Skeletal muscle tissue (tissue), 3 donors: ENCODE measurements at regions not wholly inside any gene's neighbourhood (a gene's known extent, or its start where the extent isn't known, plus 50 kb on each side); places are given as distances from the start of the nearest gene placed in this dataset.

Experiments
- H3K27ac ChIP-seq: one replicate; pipeline ENCODE4 v1.7.0; 2013; ENCODE audit warnings: mild to moderate bottlenecking, low read depth, low read length, inconsistent platforms
- H3K27me3 ChIP-seq, 3 donors: one replicate each; pipeline ENCODE4 v1.7.0; 2013; ENCODE audit warnings: low read length in 3 of 3; ENCODE audit not compliant: control insufficient read depth in 3 of 3, insufficient read depth in 3 of 3
- H3K36me3 ChIP-seq, 3 donors: one replicate each; pipeline ENCODE4 v1.7.0; 2013; ENCODE audit warnings: low read length in 3 of 3; ENCODE audit not compliant: control insufficient read depth in 3 of 3, insufficient read depth in 3 of 3
- H3K4me1 ChIP-seq, 3 donors: one replicate each; pipeline ENCODE4 v1.7.0; 2013; ENCODE audit warnings: low read length in 3 of 3, mild to moderate bottlenecking in 3 of 3; ENCODE audit not compliant: control insufficient read depth in 3 of 3, insufficient read depth in 3 of 3
- H3K4me3 ChIP-seq, 3 donors: one replicate each; pipeline ENCODE4 v1.7.0; 2013; ENCODE audit warnings: low read length in 3 of 3
- H3K9ac ChIP-seq, 3 donors: one replicate each; pipeline ENCODE4 v1.7.0; 2013; ENCODE audit warnings: low read length in 3 of 3, mild to moderate bottlenecking in 3 of 3, moderate library complexity in 2 of 3, low read depth in 1 of 3
- H3K9me3 ChIP-seq, 3 donors: one replicate each; pipeline ENCODE4 v1.7.0; 2013; ENCODE audit warnings: low read length in 3 of 3; ENCODE audit not compliant: control insufficient read depth in 3 of 3
- donor health status: Osteomylitis.

DNA sequence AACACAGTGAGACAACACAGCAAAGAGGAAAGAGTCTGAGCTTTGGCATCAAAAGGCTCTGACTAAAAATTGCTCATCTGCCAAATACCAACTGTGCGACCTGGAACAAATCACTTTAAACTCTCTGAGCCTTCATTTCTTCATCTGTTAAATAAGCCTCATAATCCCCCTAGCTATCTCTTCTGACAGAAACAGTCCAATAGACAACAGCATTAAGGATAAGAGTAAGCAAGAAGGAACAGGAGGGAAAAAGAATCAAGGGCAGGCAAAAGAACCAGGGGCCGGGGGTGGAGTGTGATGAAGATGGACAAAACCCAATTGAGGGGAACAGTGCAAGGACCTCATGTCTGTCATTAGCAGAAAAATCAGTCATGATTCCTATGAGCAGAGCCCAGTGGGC lies 79.4 kb upstream of the SETMAR start:
- Histone ChIP-seq H3K9ac (no peak overlapping the region), H3K27ac (no peak overlapping the region), H3K9me3 (no peaks in the 10 kb centered on the region), H3K4me3 (no peak overlapping the region), H3K27me3 (no peaks in the 10 kb centered on the region), H3K36me3 (no peaks in the 10 kb centered on the region), H3K4me1 (peaks cover 0 to 6% (median 0%) of the 10 kb centered on the region in 3 donors)

DNA sequence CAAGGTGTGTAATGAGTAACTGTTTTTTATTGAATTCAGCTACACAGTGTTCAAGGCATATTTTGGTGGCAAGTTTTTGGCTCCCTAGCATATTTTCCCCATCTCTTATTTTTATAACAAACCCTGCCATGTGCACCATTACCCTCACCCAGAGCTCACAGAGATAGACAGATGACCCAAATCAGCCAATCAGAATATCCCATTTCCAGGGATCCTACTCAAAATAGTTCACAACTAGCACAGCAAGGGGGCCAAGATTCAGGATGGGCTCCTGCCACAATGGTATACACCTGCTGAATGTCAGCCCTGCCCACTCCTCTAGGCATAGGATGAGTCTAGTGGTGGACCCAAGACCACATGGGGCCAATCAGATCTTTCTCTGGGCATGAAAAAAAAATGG lies 78.8 kb upstream of the SETMAR start:
- Histone ChIP-seq H3K4me3 (no peak overlapping the region), H3K9ac (no peak overlapping the region), H3K36me3 (no peaks in the 10 kb centered on the region), H3K4me1 (peaks cover 0 to 6% (median 0%) of the 10 kb centered on the region in 3 donors), H3K27ac (no peak overlapping the region), H3K27me3 (no peaks in the 10 kb centered on the region), H3K9me3 (no peaks in the 10 kb centered on the region)

- H3K36me3 ChIP-seq = no peaks in the 10 kb centered on the region
- no peaks in the 10 kb centered on the region for H3K27me3 ChIP-seq
- H3K4me1 ChIP-seq = peaks cover 0 to 6% (median 0%) of the 10 kb centered on the region in 3 donors
- no peak overlapping the region for H3K27ac ChIP-seq
- no peaks in the 10 kb centered on the region for H3K9me3 ChIP-seq
- H3K9ac ChIP-seq = no peak overlapping the region
- H3K4me3 ChIP-seq = no peak overlapping the region
Measured at GRCh38 chr3:4225005-4225471, 78.1 kb upstream of the SETMAR start.

- Histone ChIP-seq H3K27me3 (no peaks in the 10 kb centered on the region), H3K4me1 (no peaks in the 10 kb centered on the region), H3K36me3 (no peaks in the 10 kb centered on the region), H3K9me3 (no peaks in the 10 kb centered on the region), H3K9ac (no peak overlapping the region), H3K27ac (no peak overlapping the region), H3K4me3 (no peak overlapping the region)
Measured at GRCh38 chr3:4228295-4228694, 74.9 kb upstream of the SETMAR start.

DNA sequence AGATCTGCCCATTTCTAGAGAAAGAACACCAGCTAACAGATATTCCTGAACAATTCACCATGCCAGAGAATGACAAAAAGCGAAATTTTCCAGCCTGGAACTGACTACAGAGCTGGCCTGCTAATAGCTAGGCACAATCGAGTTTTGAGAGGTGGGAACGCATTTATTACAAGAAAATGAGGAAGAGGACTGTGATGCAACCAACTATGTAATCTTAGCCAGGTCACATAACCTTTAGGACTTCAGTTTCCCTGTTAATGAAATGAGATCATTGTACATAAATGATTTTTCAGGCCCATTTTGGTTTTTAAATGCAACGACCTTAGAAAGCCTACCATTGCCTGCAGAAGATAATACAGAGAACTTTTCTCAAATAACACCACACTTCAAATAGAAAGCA lies 72.1 kb upstream of the SETMAR start:
- no peak overlapping the region for H3K4me3 ChIP-seq
- H3K27ac ChIP-seq = no peak overlapping the region
- H3K4me1 ChIP-seq = no peaks in the 10 kb centered on the region
- no peaks in the 10 kb centered on the region for H3K36me3 ChIP-seq
- H3K9ac ChIP-seq = no peak overlapping the region
- H3K27me3 ChIP-seq = no peaks in the 10 kb centered on the region
- H3K9me3 ChIP-seq = no peaks in the 10 kb centered on the region

DNA sequence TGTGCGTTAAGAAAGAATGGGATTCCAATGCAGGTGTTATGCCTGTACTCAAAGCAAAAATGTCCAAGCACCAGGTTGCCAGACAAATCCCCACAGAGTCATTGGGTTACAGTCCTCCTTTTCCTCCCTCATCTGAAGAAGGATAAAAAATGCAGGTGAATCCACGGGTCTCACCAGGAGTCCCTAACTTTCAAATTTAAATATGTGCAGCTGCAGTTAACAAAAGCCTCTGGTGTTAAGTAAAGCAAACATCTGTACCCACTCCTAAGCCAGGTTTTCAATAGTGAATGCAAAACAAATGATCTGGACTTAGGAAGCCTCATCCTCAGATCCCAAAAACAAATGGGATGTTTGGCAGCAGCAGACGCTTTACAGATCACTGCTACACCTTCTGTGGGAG lies 70.4 kb upstream of the SETMAR start:
- no peak overlapping the region for H3K4me3 ChIP-seq
- H3K36me3 ChIP-seq = no peaks in the 10 kb centered on the region
- H3K4me1 ChIP-seq = no peaks in the 10 kb centered on the region
- H3K27ac ChIP-seq = no peak overlapping the region
- H3K9me3 ChIP-seq = no peaks in the 10 kb centered on the region
- no peaks in the 10 kb centered on the region for H3K27me3 ChIP-seq
- no peak overlapping the region for H3K9ac ChIP-seq

DNA sequence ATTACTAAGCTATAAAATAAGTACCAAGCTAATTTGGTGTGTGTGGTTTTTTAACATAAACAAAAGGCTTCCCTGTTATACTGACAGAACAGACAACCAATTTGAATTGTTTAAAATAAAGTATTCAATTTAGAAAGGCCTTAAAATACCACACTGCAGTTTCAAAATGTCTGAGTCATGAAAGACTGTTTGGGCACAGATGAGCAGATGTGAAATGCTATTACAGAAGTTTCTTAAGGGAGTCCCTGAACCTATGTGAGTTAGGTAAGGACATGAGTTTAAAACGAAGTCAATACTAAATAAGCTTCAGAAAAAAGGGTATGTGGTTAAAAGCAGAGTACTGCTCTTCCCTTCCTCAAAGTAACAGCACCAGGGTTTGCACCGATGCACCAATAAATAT lies 69.7 kb upstream of the SETMAR start:
- Histone ChIP-seq H3K36me3 (no peaks in the 10 kb centered on the region), H3K9me3 (no peaks in the 10 kb centered on the region), H3K4me3 (no peak overlapping the region), H3K27ac (no peak overlapping the region), H3K9ac (no peak overlapping the region), H3K4me1 (no peaks in the 10 kb centered on the region), H3K27me3 (no peaks in the 10 kb centered on the region)

GRCh38 chr3:4234889-4235288 lies 68.3 kb upstream of the SETMAR start:
- no peaks in the 10 kb centered on the region for H3K4me1 ChIP-seq
- no peaks in the 10 kb centered on the region for H3K27me3 ChIP-seq

GRCh38 chr3:4235690-4236089 lies 67.5 kb upstream of the SETMAR start:
- Histone ChIP-seq H3K27ac (no peak overlapping the region), H3K4me3 (no peak overlapping the region), H3K36me3 (no peaks in the 10 kb centered on the region), H3K9ac (no peak overlapping the region), H3K9me3 (no peaks in the 10 kb centered on the region), H3K27me3 (no peaks in the 10 kb centered on the region), H3K4me1 (no peaks in the 10 kb centered on the region)

More at GRCh38 chr3:4234889-4235288, 68.3 kb upstream of the SETMAR start:
- H3K4me3 ChIP-seq = no peak overlapping the region
- H3K9ac ChIP-seq = no peak overlapping the region
- H3K27ac ChIP-seq = no peak overlapping the region
- no peaks in the 10 kb centered on the region for H3K36me3 ChIP-seq
- H3K9me3 ChIP-seq = no peaks in the 10 kb centered on the region

- H3K27ac ChIP-seq = no peak overlapping the region
- H3K4me1 ChIP-seq = no peaks in the 10 kb centered on the region
Measured at GRCh38 chr3:4241595-4242170, 61.5 kb upstream of the SETMAR start.

More at GRCh38 chr3:4241595-4242170, 61.5 kb upstream of the SETMAR start:
- Histone ChIP-seq H3K27me3 (no peaks in the 10 kb centered on the region), H3K9ac (no peak overlapping the region), H3K4me3 (no peak overlapping the region), H3K9me3 (no peaks in the 10 kb centered on the region), H3K36me3 (no peaks in the 10 kb centered on the region)
